K562 (cell line): ENCODE measurements at regions not wholly inside any gene's neighbourhood (a gene's known extent, or its start where the extent isn't known, plus 50 kb on each side); places are given as distances from the start of the nearest gene placed in this dataset.

ENCODE experiments used
- ATAC-seq: fragments of 200-7000 bp; cut with Tn5 transposase; 3 replicates; pipeline ENCODE4 v1.9.1; 2020; ENCODE audit warnings: moderate library complexity
- BruUV-seq: library from RNA; stranded (reverse); fragments of 400-500 nt; replicated peaks from 2 replicates; lab custom pipeline; 2021; lab: Mats Ljungman, UMichigan
- CTCF ChIA-PET: fragments of 300-600 bp; formaldehyde crosslinking; extraction: SDS; loops from one replicate; lab custom pipeline; 2021; ENCODE audit warnings: low intra/inter-chr PET ratio; lab: Yijun Ruan, JAX
- POLR2A ChIA-PET: fragments of 300-600, 350-650 bp; sonication (Branson Sonifier 250); formaldehyde crosslinking; extraction: SDS; loops from one replicate; lab custom pipeline; 2021; ENCODE audit warnings: antibody characterized with exemption, inconsistent platforms; lab: Yijun Ruan, JAX
- DNase-seq, 4 experiments: peaks; one replicate each; pipeline versions ENCODE4 v3.0.0 to v3.0.0-alpha.2; 2011 to 2018; ENCODE audit warnings: low spot score in 3 of 4, mixed read lengths in 3 of 4; ENCODE audit errors: extremely low read depth in 1 of 4
- FAIRE-seq: peaks from 2 replicates; lab custom pipeline; 2011; peaks lifted over from hg19 to GRCh38; lab: Jason Lieb, UNC
- H2AFZ ChIP-seq: 2 replicates; pipeline ENCODE4 v1.6.0; 2011; ENCODE audit warnings: low read depth, low read length, control low read depth, inconsistent platforms
- H3K27ac ChIP-seq: fragments of 200-600 bp; 3 replicates; pipeline ENCODE4 v1.8.0; 2011; ENCODE audit warnings: low read depth, mild to moderate bottlenecking, control low read depth, inconsistent platforms, low read length, moderate library complexity, mixed read lengths; ENCODE audit errors: extremely low read depth
- H3K27me3 ChIP-seq, 2 experiments: fragments of 300-600 bp in 1 of 2; 2 replicates in 1 of 2; 3 replicates in 1 of 2; pipeline versions ENCODE4 v1.6.0 to v1.8.0; 2011; ENCODE audit warnings: inconsistent platforms in 2 of 2, low read length in 2 of 2, mild to moderate bottlenecking in 1 of 2, mixed read lengths in 1 of 2, moderate library complexity in 1 of 2; ENCODE audit not compliant: control insufficient read depth in 2 of 2, insufficient read depth in 2 of 2
- H3K36me3 ChIP-seq: fragments of 300-600 bp; 3 replicates; pipeline ENCODE4 v1.8.0; 2011; ENCODE audit warnings: mild to moderate bottlenecking, low read length, inconsistent platforms; ENCODE audit not compliant: control insufficient read depth, insufficient read depth
- H3K4me1 ChIP-seq, 2 experiments: fragments of 200-600 bp in 1 of 2; replicated peaks in 1 of 2; 2 replicates in 1 of 2; 3 replicates in 1 of 2; pipeline versions ENCODE4 v1.5.1 to v1.8.0; 2011; ENCODE audit warnings: inconsistent platforms in 2 of 2, low read length in 2 of 2, mild to moderate bottlenecking in 1 of 2, mixed read lengths in 1 of 2, moderate library complexity in 1 of 2; ENCODE audit not compliant: control insufficient read depth in 2 of 2, insufficient read depth in 2 of 2
- H3K4me2 ChIP-seq: 2 replicates; pipeline ENCODE4 v1.6.1; 2011; ENCODE audit warnings: low read length, control low read depth, inconsistent platforms, mixed read lengths; ENCODE audit not compliant: insufficient read depth
- H3K4me3 ChIP-seq: fragments of 200-600 bp; sonication (generic), shearing (Covaris generic); 2 replicates; pipeline ENCODE4 v1.5.1; 2016; ENCODE audit warnings: control low read depth, inconsistent platforms
- H3K79me2 ChIP-seq: fragments of 200-600 bp; 3 replicates; pipeline ENCODE4 v1.8.0; 2011; ENCODE audit warnings: low read length, inconsistent platforms; ENCODE audit not compliant: control insufficient read depth, insufficient read depth
- H3K9ac ChIP-seq, 2 experiments: 2 replicates each; pipeline versions ENCODE4 v1.6.0 to v1.6.1; 2011; ENCODE audit warnings: low read depth in 2 of 2, low read length in 2 of 2, control low read depth in 1 of 2, inconsistent platforms in 1 of 2, mild to moderate bottlenecking in 1 of 2, mixed read lengths in 1 of 2; ENCODE audit not compliant: insufficient read depth in 1 of 2
- H3K9me1 ChIP-seq: one replicate; pipeline ENCODE4 v1.6.0; 2011; ENCODE audit warnings: inconsistent platforms, mild to moderate bottlenecking, low read length, moderate library complexity; ENCODE audit not compliant: control insufficient read depth, insufficient read depth
- H3K9me3 ChIP-seq: replicated peaks from 2 replicates; pipeline ENCODE4 v1.5.1; 2011; ENCODE audit warnings: low read depth, low read length, inconsistent platforms; ENCODE audit not compliant: control insufficient read depth, insufficient read depth
- H4K20me1 ChIP-seq: replicated peaks from 2 replicates; pipeline ENCODE4 v1.6.1; 2011; ENCODE audit warnings: low read length, inconsistent platforms, mixed read lengths; ENCODE audit not compliant: control insufficient read depth, insufficient read depth
- ATF1 ChIP-seq, 2 experiments: fragments of 450-650 bp in 1 of 2; IDR thresholded peaks; 2 replicates each; pipeline ENCODE4 v1.6.1; 2016; ENCODE audit warnings: missing compliant biosample characterization in 1 of 2, missing genetic modification characterization in 1 of 2
- BRD4 ChIP-seq: fragments of 200-600 bp; sonication (generic); IDR thresholded peaks from 2 replicates; pipeline ENCODE4 v1.6.1; 2017; ENCODE audit warnings: inconsistent platforms
- CEBPG ChIP-seq, 3 experiments: fragments of 200-800 bp in 1 of 3; sonication (Bioruptor generic) in 1 of 3; sonication (generic) in 1 of 3; formaldehyde crosslinking in 1 of 3; IDR thresholded peaks in 2 of 3; conservative IDR thresholded peaks in 1 of 3; 2 replicates each; pipeline versions ENCODE4 v1.6.1 to v1.8.0; 2016 to 2022; ENCODE audit warnings: missing compliant biosample characterization in 2 of 3, missing genetic modification characterization in 2 of 3, mild to moderate bottlenecking in 1 of 3, missing genetic modification reagents in 1 of 3
- FOS ChIP-seq: IDR thresholded peaks from 3 replicates; pipeline ENCODE4 v1.6.1; 2011; ENCODE audit not compliant: insufficient read length; ENCODE audit errors: extremely low read depth
- GTF2F1 ChIP-seq: IDR thresholded peaks from 2 replicates; pipeline ENCODE4 v1.6.1; 2011; ENCODE audit warnings: low read depth, low read length, improper control_type of control experiment
- HDAC1 ChIP-seq, 2 experiments: fragments of 450-650 bp; IDR thresholded peaks; 2 replicates each; pipeline ENCODE4 v1.6.1; 2016 to 2017; ENCODE audit warnings: inconsistent platforms in 1 of 2, mild to moderate bottlenecking in 1 of 2, moderate library complexity in 1 of 2
- JUN ChIP-seq, 2 experiments: sonication (generic) in 1 of 2; formaldehyde crosslinking in 1 of 2; IDR thresholded peaks; 2 replicates each; pipeline versions ENCODE4 v1.6.1 to v1.8.0; 2012 to 2022; ENCODE audit warnings: borderline replicate concordance in 2 of 2, mild to moderate bottlenecking in 2 of 2, improper control_type of control experiment in 1 of 2, low read depth in 1 of 2, low read length in 1 of 2, missing genetic modification reagents in 1 of 2
- KDM4B ChIP-seq, 2 experiments: fragments of 450-650 bp in 1 of 2; sonication (generic) in 1 of 2; IDR thresholded peaks; 2 replicates each; pipeline ENCODE4 v1.6.1; 2016 to 2017; ENCODE audit warnings: borderline replicate concordance in 2 of 2, antibody characterized with exemption in 1 of 2, low read depth in 1 of 2, mild to moderate bottlenecking in 1 of 2
- NEUROD1 ChIP-seq: fragments of 150-350 bp; IDR thresholded peaks from 2 replicates; pipeline ENCODE4 v1.6.1; 2014; ENCODE audit warnings: borderline replicate concordance, low read length, low read depth; ENCODE audit not compliant: partially characterized antibody
- RCOR1 ChIP-seq, 2 experiments: IDR thresholded peaks; 2 replicates each; pipeline ENCODE4 v1.6.1; 2012; ENCODE audit warnings: low read depth in 2 of 2, low read length in 2 of 2, borderline replicate concordance in 1 of 2, improper control_type of control experiment in 1 of 2
- SPI1 ChIP-seq: IDR thresholded peaks from 2 replicates; pipeline ENCODE4 v1.6.1; 2011; ENCODE audit warnings: low read depth, low read length, control low read depth, borderline replicate concordance
- ZNF551 ChIP-seq: fragments of 250-450 bp; sonication (Bioruptor Pico); IDR thresholded peaks from 2 replicates; pipeline ENCODE4 v1.5.0; 2021; ENCODE audit warnings: mild to moderate bottlenecking, moderate library complexity
- ZNF561 ChIP-seq: fragments of 450-650 bp; formaldehyde crosslinking; conservative IDR thresholded peaks from 2 replicates; pipeline ENCODE4 v1.4.0; 2020; ENCODE audit warnings: mild to moderate bottlenecking, moderate library complexity
- ZNF644 ChIP-seq: fragments of 200-800 bp; sonication (Bioruptor generic); IDR thresholded peaks from 2 replicates; pipeline ENCODE4 v1.6.1; 2016; ENCODE audit warnings: low read depth, missing genetic modification characterization, missing compliant biosample characterization
- ZNF75A ChIP-seq: fragments of 450-650 bp; formaldehyde crosslinking; IDR thresholded peaks from 2 replicates; pipeline ENCODE4 v1.4.0; 2020; ENCODE audit warnings: mild to moderate bottlenecking
- WGBS: fragments of 100-300 bp; shearing (Covaris generic); methylation state at CpG from one replicate; pipeline ENCODE4 v1.1.6; 2016; ENCODE audit warnings: low coverage, mixed read lengths; ENCODE audit not compliant: insufficient coverage; ENCODE audit errors: missing lambda C conversion rate; 5-methylcytosine and 5-hydroxymethylcytosine counted together
- in situ Hi-C: fragments of 300-500 bp; cut with MboI; formaldehyde crosslinking; loops from 4 replicates; pipeline ENCODE4 v1.15.0; 2018; ENCODE audit warnings: inconsistent platforms, mixed read lengths
- intact Hi-C: fragments of 100-400 bp; cut with micrococcal nuclease; formaldehyde crosslinking; loops from 2 replicates; pipeline ENCODE4 v1.14.2; 2022
- TF ChIP-seq, protein P1 (sequence below): fragments of 450-650 bp; formaldehyde crosslinking; IDR thresholded peaks from 2 replicates; pipeline ENCODE4 v1.4.0; 2020; ENCODE audit warnings: mild to moderate bottlenecking
- TF ChIP-seq, protein P2 (sequence below): fragments of 250-450 bp; sonication (Bioruptor Pico); IDR thresholded peaks from 2 replicates; pipeline ENCODE4 v1.4.0; 2020
- TF ChIP-seq, protein P3 (sequence below): conservative IDR thresholded peaks from 2 replicates; pipeline ENCODE4 v1.6.1; 2011; ENCODE audit warnings: low read depth, mild to moderate bottlenecking, low read length; ENCODE audit not compliant: control insufficient read depth

DNA sequence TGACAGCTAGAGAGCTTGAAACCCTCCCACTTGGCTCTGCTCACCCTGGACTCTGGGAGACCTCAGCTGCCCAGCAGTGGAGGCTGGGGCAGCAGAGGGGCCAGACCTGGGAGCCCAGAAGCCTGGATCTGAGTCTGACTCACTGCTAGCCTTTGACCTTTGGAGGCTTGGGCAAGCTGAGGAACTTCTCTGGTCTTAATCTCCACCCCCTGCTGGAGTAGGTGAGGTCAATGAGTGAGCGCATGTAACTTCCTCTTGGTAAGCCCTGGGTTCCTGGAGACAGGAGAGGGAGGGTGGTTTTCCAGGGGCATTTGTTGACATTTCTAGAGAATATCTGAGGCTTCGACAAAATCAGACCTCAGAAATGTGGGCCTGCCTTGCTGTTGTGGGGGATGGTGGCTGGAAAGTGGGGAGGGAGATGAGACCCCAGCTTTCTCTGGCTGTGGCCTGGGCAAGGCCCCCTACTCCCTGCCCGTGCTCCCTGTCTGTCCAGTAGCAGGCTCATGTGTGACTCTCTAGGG, 73.0 kb upstream of the YWHAQ start:
- POLR2A ChIA-PET = interaction anchor here (0.6 to 0.7 kb wide), 2 partner anchors 8 to 343 kb away, joined by 3 read pairs; no protein-coding TSS in a partner anchor
- Histone ChIP-seq H3K4me3 (no peak overlapping the region), H3K9me3 (no peaks in the 10 kb centered on the region), H3K27ac (peak overlapping the region; percentile 77), H2AFZ (peak overlapping the region; percentile 77), H4K20me1 (no peaks in the 10 kb centered on the region), H3K27me3 (no peaks in the 10 kb centered on the region), H3K36me3 (no peaks in the 10 kb centered on the region), H3K79me2 (no peaks in the 10 kb centered on the region), H3K4me1 (peaks cover 22 to 30% of the 10 kb centered on the region in 2 experiments), H3K9ac (peak overlapping the region; percentile 54 to 86; a peak in 3 of 4 replicates), H3K9me1 (no peaks in the 10 kb centered on the region), H3K4me2 (peak overlapping the region; percentile 52; the same call in 1 of the 2 replicates)
- peak; percentile 98 for FAIRE-seq
- intact Hi-C loops (no loop called here), in situ Hi-C loops (no loop called here)
- BruUV-seq = no TSS peak
- peak; percentile 97 for ATAC-seq
- CTCF ChIA-PET = no interaction called here
- 33% methylated on average over 2 of the region's 3 CpGs for WGBS
- peak; percentile 81 to 94 (median 88) for DNase-seq
- peak; percentile 24 for TF ChIP-seq FOS
- TF ChIP-seq RCOR1 (IDR thresholded peaks at IDR 0.05; ENCODE audit: borderline replicate concordance in 1 of 2, low read depth in 2 of 2, low read length in 2 of 2) = peak; percentile 8 to 48; a peak in 2 of 4 replicates
- TF ChIP-seq, protein P1, sequence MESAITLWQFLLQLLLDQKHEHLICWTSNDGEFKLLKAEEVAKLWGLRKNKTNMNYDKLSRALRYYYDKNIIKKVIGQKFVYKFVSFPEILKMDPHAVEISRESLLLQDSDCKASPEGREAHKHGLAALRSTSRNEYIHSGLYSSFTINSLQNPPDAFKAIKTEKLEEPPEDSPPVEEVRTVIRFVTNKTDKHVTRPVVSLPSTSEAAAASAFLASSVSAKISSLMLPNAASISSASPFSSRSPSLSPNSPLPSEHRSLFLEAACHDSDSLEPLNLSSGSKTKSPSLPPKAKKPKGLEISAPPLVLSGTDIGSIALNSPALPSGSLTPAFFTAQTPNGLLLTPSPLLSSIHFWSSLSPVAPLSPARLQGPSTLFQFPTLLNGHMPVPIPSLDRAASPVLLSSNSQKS = no peak
- TF ChIP-seq ZNF644 (tag) = no peak
- no peak for TF ChIP-seq KDM4B (IDR thresholded peaks at IDR 0.05; ENCODE audit: borderline replicate concordance in 2 of 2, low read depth in 1 of 2)
- TF ChIP-seq ZNF551 (CRISPR knock-in tag) = no peak
- TF ChIP-seq BRD4 = no peak
- peak; percentile 43; the same call in 1 of the 2 replicates for TF ChIP-seq CEBPG (CRISPR knock-in tag; IDR thresholded peaks at IDR 0.05)
- TF ChIP-seq CEBPG (tag; conservative IDR thresholded peaks at IDR 0.05 in 1 of 2, IDR thresholded peaks at IDR 0.05 in 1 of 2) = no peak
- no peak for TF ChIP-seq NEUROD1
- TF ChIP-seq ZNF75A (CRISPR knock-in tag) = no peak
- no peak for TF ChIP-seq GTF2F1
- TF ChIP-seq ZNF561 (CRISPR knock-in tag) = no peak
- TF ChIP-seq, protein P2, sequence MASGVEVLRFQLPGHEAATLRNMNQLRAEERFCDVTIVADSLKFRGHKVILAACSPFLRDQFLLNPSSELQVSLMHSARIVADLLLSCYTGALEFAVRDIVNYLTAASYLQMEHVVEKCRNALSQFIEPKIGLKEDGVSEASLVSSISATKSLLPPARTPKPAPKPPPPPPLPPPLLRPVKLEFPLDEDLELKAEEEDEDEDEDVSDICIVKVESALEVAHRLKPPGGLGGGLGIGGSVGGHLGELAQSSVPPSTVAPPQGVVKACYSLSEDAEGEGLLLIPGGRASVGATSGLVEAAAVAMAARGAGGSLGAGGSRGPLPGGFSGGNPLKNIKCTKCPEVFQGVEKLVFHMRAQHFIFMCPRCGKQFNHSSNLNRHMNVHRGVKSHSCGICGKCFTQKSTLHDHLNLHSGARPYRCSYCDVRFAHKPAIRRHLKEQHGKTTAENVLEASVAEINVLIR = no peak
- TF ChIP-seq HDAC1 (IDR thresholded peaks at IDR 0.05) = 0 out of 4 replicates have a peak, but pooled peaks of 1 of the 2 experiments have one; percentile 15
- peak; percentile 69; the same call in 1 of the 2 replicates for TF ChIP-seq SPI1
- no peak for TF ChIP-seq ATF1 (CRISPR knock-in tag; IDR thresholded peaks at IDR 0.05)
- 0 out of 2 replicates have a peak, but pooled peaks have one; percentile 18 for TF ChIP-seq ATF1 (tag; IDR thresholded peaks at IDR 0.05)
- peak; percentile 84 for TF ChIP-seq JUN (IDR thresholded peaks at IDR 0.05; ENCODE audit: borderline replicate concordance, low read depth, low read length)
- peak; percentile 76; the same call in 1 of the 2 replicates for TF ChIP-seq JUN (CRISPR knock-in tag; IDR thresholded peaks at IDR 0.05; ENCODE audit: borderline replicate concordance)
- TF ChIP-seq, protein P3, sequence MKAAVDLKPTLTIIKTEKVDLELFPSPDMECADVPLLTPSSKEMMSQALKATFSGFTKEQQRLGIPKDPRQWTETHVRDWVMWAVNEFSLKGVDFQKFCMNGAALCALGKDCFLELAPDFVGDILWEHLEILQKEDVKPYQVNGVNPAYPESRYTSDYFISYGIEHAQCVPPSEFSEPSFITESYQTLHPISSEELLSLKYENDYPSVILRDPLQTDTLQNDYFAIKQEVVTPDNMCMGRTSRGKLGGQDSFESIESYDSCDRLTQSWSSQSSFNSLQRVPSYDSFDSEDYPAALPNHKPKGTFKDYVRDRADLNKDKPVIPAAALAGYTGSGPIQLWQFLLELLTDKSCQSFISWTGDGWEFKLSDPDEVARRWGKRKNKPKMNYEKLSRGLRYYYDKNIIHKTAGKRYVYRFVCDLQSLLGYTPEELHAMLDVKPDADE = 0 out of 2 replicates have a peak, but pooled peaks have one; percentile 13
